GM06990 (cell line): ENCODE measurements at regions not wholly inside any gene's neighbourhood (a gene's known extent, or its start where the extent isn't known, plus 50 kb on each side); places are given as distances from the start of the nearest gene placed in this dataset.
"Not testable (repeated sequence)": the region's sequence is repeated elsewhere in the genome, so short reads cannot be mapped to it uniquely, and the experiment has no call there.

Experiments
- DNase-seq: peaks from one replicate; pipeline ENCODE4 v3.0.0-alpha.2; 2011; ENCODE audit not compliant: insufficient read length; ENCODE audit errors: extremely low read depth
- H3K27me3 ChIP-seq: replicated peaks from 2 replicates; pipeline ENCODE4 v1.6.0; 2011; ENCODE audit warnings: low read length; ENCODE audit not compliant: control insufficient read depth, insufficient read depth
- H3K36me3 ChIP-seq: 2 replicates; pipeline ENCODE4 v1.5.1; 2011; ENCODE audit warnings: low read length; ENCODE audit not compliant: control insufficient read depth, insufficient read depth
- H3K4me3 ChIP-seq: replicated peaks from 2 replicates; pipeline ENCODE4 v1.5.1; 2011; ENCODE audit warnings: low read depth, mild to moderate bottlenecking, control low read depth, low read length
- CTCF ChIP-seq: IDR thresholded peaks from 2 replicates; pipeline ENCODE4 v1.5.1; 2011; ENCODE audit warnings: low read length, control low read depth, mild to moderate bottlenecking, inconsistent platforms; ENCODE audit not compliant: insufficient read depth, poor library complexity, severe bottlenecking

- peak; percentile 51 for DNase-seq
- H3K27me3 ChIP-seq, result no peaks in the 10 kb centered on the region
- no peak for TF ChIP-seq CTCF
- H3K36me3 ChIP-seq, result no peaks in the 10 kb centered on the region
- no peak overlapping the region for H3K4me3 ChIP-seq
These were observed 135.0 kb upstream of the SMARCA2 start for GRCh38 chr9:1880038-1880565.

GRCh38 chr9:1881708-1882295 is 133.3 kb upstream of the SMARCA2 start:
- no peaks in the 10 kb centered on the region for H3K36me3 ChIP-seq
- H3K27me3 ChIP-seq, result no peaks in the 10 kb centered on the region
- DNase-seq, result no peak
- no peak for TF ChIP-seq CTCF
- H3K4me3 ChIP-seq, result no peak overlapping the region

GRCh38 chr9:1882711-1883403 is 132.3 kb upstream of the SMARCA2 start:
- H3K36me3 ChIP-seq, result no peaks in the 10 kb centered on the region
- no peak for TF ChIP-seq CTCF
- no peak for DNase-seq
- no peaks in the 10 kb centered on the region for H3K27me3 ChIP-seq
- H3K4me3 ChIP-seq, result no peak overlapping the region

GRCh38 chr9:1890201-1890600 is 124.9 kb upstream of the SMARCA2 start:
- Histone ChIP-seq H3K36me3 (no peaks in the 10 kb centered on the region), H3K27me3 (no peaks in the 10 kb centered on the region), H3K4me3 (no peak overlapping the region)
- DNase-seq, result no peak
- no peak for TF ChIP-seq CTCF

- no peak for DNase-seq
- no peak for TF ChIP-seq CTCF
These were observed 124.3 kb upstream of the SMARCA2 start for GRCh38 chr9:1890816-1891215.

GRCh38 chr9:1903080-1903704 is 112.0 kb upstream of the SMARCA2 start:
- not testable (repeated sequence) for H3K27me3 ChIP-seq, DNase-seq, H3K36me3 ChIP-seq, H3K4me3 ChIP-seq

More at GRCh38 chr9:1890816-1891215, 124.3 kb upstream of the SMARCA2 start:
- Histone ChIP-seq H3K4me3 (no peak overlapping the region), H3K36me3 (no peaks in the 10 kb centered on the region), H3K27me3 (no peaks in the 10 kb centered on the region)
